WTC11 (cell line): ENCODE measurements at regions not wholly inside any gene's neighbourhood (a gene's known extent, or its start where the extent isn't known, plus 50 kb on each side); places are given as distances from the start of the nearest gene placed in this dataset.

ENCODE experiments used
- ATAC-seq: fragments of 200-7000 bp; cut with Tn5 transposase; 2 replicates; pipeline ENCODE4 v1.10.0; 2021; ENCODE audit warnings: mild to moderate bottlenecking, moderate library complexity
- CTCF ChIA-PET: fragments of 300-600 bp; sonication (Branson Sonifier 250); formaldehyde crosslinking; loops from one replicate; lab custom pipeline; 2021; ENCODE audit warnings: antibody characterized with exemption; lab: Charles Lee
- POLR2A ChIA-PET: fragments of 350-600 bp; sonication (Branson Sonifier 250); formaldehyde crosslinking; loops from one replicate; lab custom pipeline; 2021; ENCODE audit warnings: antibody characterized with exemption; lab: Charles Lee
- DNase-seq: peaks from one replicate; pipeline ENCODE4 v3.0.0; 2021; ENCODE audit warnings: low spot score
- H3K27ac Mint-ChIP-seq: 2 replicates; pipeline ENCODE4 v1.8.0; 2021; ENCODE audit warnings: mixed read lengths
- H3K27me3 Mint-ChIP-seq: 2 replicates; pipeline ENCODE4 v1.8.0; 2021; ENCODE audit warnings: low read depth, mild to moderate bottlenecking, moderate library complexity, mixed read lengths
- H3K36me3 Mint-ChIP-seq: 2 replicates; pipeline ENCODE4 v1.8.0; 2021; ENCODE audit warnings: mixed read lengths
- H3K4me1 Mint-ChIP-seq: 2 replicates; pipeline ENCODE4 v1.8.0; 2022; ENCODE audit warnings: mixed read lengths
- H3K4me3 Mint-ChIP-seq: 2 replicates; pipeline ENCODE4 v1.8.0; 2021; ENCODE audit warnings: mild to moderate bottlenecking, moderate library complexity, mixed read lengths
- H3K9me3 Mint-ChIP-seq: 2 replicates; pipeline ENCODE4 v1.8.0; 2021; ENCODE audit warnings: mixed read lengths
- AFF4 ChIP-seq: sonication (generic); formaldehyde crosslinking; IDR thresholded peaks from 2 replicates; pipeline ENCODE4 v1.8.1; 2023; ENCODE audit warnings: mild to moderate bottlenecking, missing genetic modification reagents, borderline replicate concordance
- ATF1 ChIP-seq: sonication (generic); formaldehyde crosslinking; IDR thresholded peaks from 2 replicates; pipeline ENCODE4 v1.8.1; 2023; ENCODE audit warnings: mild to moderate bottlenecking, moderate library complexity, missing genetic modification reagents
- ATF3 ChIP-seq: sonication (generic); formaldehyde crosslinking; conservative IDR thresholded peaks from 2 replicates; pipeline ENCODE4 v1.8.1; 2022; ENCODE audit warnings: mild to moderate bottlenecking, missing genetic modification reagents
- ELF4 ChIP-seq: sonication (generic); formaldehyde crosslinking; IDR thresholded peaks from 2 replicates; pipeline ENCODE4 v1.8.1; 2022; ENCODE audit warnings: low read depth, mild to moderate bottlenecking, moderate library complexity, missing genetic modification reagents
- EMX1 ChIP-seq: fragments of 250-450 bp; sonication (Bioruptor Pico); IDR thresholded peaks from 2 replicates; pipeline ENCODE4 v1.8.0; 2021; ENCODE audit warnings: mild to moderate bottlenecking
- FOXK1 ChIP-seq: sonication (generic); formaldehyde crosslinking; IDR thresholded peaks from 2 replicates; pipeline ENCODE4 v1.8.0; 2022; ENCODE audit warnings: mild to moderate bottlenecking, moderate library complexity, missing genetic modification reagents
- NFE2L1 ChIP-seq: sonication (generic); formaldehyde crosslinking; IDR thresholded peaks from 2 replicates; pipeline ENCODE4 v1.8.1; 2023; ENCODE audit warnings: missing genetic modification reagents
- NFYB ChIP-seq: sonication (generic); formaldehyde crosslinking; conservative IDR thresholded peaks from 2 replicates; pipeline ENCODE4 v1.8.0; 2022; ENCODE audit warnings: low read depth, missing genetic modification reagents
- SP1 ChIP-seq: sonication (generic); formaldehyde crosslinking; conservative IDR thresholded peaks from 2 replicates; pipeline ENCODE4 v1.8.1; 2022; ENCODE audit warnings: missing genetic modification reagents
- STAT6 ChIP-seq: sonication (generic); formaldehyde crosslinking; conservative IDR thresholded peaks from 2 replicates; pipeline ENCODE4 v1.8.1; 2023; ENCODE audit warnings: mild to moderate bottlenecking, low read depth, missing genetic modification reagents, moderate library complexity
- TEAD1 ChIP-seq: sonication (generic); formaldehyde crosslinking; IDR thresholded peaks from 2 replicates; pipeline ENCODE4 v1.8.0; 2022; ENCODE audit warnings: mild to moderate bottlenecking, missing genetic modification reagents
- ZNF232 ChIP-seq: sonication (generic); formaldehyde crosslinking; IDR thresholded peaks from 2 replicates; pipeline ENCODE4 v1.8.0; 2022; ENCODE audit warnings: mild to moderate bottlenecking, missing genetic modification reagents
- ZNF396 ChIP-seq: fragments of 250-450 bp; sonication (Bioruptor Pico); IDR thresholded peaks from 2 replicates; pipeline ENCODE4 v1.8.0; 2021; ENCODE audit warnings: mild to moderate bottlenecking, moderate library complexity, borderline replicate concordance
- ZNF416 ChIP-seq: fragments of 250-450 bp; sonication (Bioruptor Pico); IDR thresholded peaks from 2 replicates; pipeline ENCODE4 v1.9.0; 2021; ENCODE audit warnings: mild to moderate bottlenecking, inconsistent platforms
- ZNF512 ChIP-seq: sonication (generic); formaldehyde crosslinking; IDR thresholded peaks from 2 replicates; pipeline ENCODE4 v1.8.1; 2022; ENCODE audit warnings: missing genetic modification reagents, borderline replicate concordance
- TF ChIP-seq, protein P1 (sequence below): sonication (generic); formaldehyde crosslinking; IDR thresholded peaks from 2 replicates; pipeline ENCODE4 v1.8.1; 2023; ENCODE audit warnings: mild to moderate bottlenecking, missing genetic modification reagents, moderate library complexity
- TF ChIP-seq, protein P2 (sequence below): sonication (generic); formaldehyde crosslinking; IDR thresholded peaks from 2 replicates; pipeline ENCODE4 v1.8.0; 2022; ENCODE audit warnings: missing genetic modification reagents
- TF ChIP-seq, protein P3 (sequence below): sonication (generic); formaldehyde crosslinking; IDR thresholded peaks from 2 replicates; pipeline ENCODE4 v1.8.0; 2023; ENCODE audit warnings: missing genetic modification reagents
- TF ChIP-seq, protein P4 (sequence below): sonication (generic); formaldehyde crosslinking; IDR thresholded peaks from 2 replicates; pipeline ENCODE4 v1.8.0; 2022; ENCODE audit warnings: mild to moderate bottlenecking, missing genetic modification reagents

DNA sequence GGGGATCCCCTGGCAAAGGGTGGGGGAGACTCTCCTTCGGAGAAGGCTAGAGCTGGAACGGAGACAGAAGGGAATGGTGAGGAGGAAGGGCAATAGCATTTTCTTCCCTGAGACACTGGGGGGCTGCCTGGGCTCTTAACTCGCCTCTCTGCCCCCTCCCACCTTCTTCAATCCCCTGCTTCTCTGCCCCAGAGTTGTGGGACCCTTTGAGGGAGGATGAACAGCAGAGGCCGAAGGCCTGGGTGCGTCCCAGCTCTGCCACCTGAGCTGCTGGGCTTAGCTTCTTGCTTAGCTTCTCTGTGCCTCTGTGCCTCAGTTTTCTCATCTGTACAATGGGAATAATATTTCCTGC lies 72.4 kb downstream of the RTL6 start:
- peaks cover 25% of the 10 kb centered on the region for H3K4me1 Mint-ChIP-seq
- no peak for DNase-seq
- TF ChIP-seq ELF4 (CRISPR knock-in tag) (no peak), NFE2L1 (CRISPR knock-in tag) (no peak), NFYB (no peak), SP1 (CRISPR knock-in tag) (no peak), ZNF232 (CRISPR knock-in tag) (no peak), ZNF416 (CRISPR knock-in tag) (no peak), TEAD1 (CRISPR knock-in tag) (no peak), FOXK1 (CRISPR knock-in tag) (no peak), ATF3 (CRISPR knock-in tag) (no peak), STAT6 (CRISPR knock-in tag) (no peak), ZNF512 (CRISPR knock-in tag) (no peak), AFF4 (CRISPR knock-in tag) (no peak), ATF1 (CRISPR knock-in tag) (no peak), EMX1 (CRISPR knock-in tag) (no peak), ZNF396 (no peak)
- TF ChIP-seq, protein P1, sequence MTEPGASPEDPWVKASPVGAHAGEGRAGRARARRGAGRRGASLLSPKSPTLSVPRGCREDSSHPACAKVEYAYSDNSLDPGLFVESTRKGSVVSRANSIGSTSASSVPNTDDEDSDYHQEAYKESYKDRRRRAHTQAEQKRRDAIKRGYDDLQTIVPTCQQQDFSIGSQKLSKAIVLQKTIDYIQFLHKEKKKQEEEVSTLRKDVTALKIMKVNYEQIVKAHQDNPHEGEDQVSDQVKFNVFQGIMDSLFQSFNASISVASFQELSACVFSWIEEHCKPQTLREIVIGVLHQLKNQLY (CRISPR knock-in tag), result no peak
- TF ChIP-seq, protein P2, sequence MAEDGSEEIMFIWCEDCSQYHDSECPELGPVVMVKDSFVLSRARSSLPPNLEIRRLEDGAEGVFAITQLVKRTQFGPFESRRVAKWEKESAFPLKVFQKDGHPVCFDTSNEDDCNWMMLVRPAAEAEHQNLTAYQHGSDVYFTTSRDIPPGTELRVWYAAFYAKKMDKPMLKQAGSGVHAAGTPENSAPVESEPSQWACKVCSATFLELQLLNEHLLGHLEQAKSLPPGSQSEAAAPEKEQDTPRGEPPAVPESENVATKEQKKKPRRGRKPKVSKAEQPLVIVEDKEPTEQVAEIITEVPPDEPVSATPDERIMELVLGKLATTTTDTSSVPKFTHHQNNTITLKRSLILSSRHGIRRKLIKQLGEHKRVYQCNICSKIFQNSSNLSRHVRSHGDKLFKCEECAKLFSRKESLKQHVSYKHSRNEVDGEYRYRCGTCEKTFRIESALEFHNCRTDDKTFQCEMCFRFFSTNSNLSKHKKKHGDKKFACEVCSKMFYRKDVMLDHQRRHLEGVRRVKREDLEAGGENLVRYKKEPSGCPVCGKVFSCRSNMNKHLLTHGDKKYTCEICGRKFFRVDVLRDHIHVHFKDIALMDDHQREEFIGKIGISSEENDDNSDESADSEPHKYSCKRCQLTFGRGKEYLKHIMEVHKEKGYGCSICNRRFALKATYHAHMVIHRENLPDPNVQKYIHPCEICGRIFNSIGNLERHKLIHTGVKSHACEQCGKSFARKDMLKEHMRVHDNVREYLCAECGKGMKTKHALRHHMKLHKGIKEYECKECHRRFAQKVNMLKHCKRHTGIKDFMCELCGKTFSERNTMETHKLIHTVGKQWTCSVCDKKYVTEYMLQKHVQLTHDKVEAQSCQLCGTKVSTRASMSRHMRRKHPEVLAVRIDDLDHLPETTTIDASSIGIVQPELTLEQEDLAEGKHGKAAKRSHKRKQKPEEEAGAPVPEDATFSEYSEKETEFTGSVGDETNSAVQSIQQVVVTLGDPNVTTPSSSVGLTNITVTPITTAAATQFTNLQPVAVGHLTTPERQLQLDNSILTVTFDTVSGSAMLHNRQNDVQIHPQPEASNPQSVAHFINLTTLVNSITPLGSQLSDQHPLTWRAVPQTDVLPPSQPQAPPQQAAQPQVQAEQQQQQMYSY (CRISPR knock-in tag), result no peak
- TF ChIP-seq, protein P3, sequence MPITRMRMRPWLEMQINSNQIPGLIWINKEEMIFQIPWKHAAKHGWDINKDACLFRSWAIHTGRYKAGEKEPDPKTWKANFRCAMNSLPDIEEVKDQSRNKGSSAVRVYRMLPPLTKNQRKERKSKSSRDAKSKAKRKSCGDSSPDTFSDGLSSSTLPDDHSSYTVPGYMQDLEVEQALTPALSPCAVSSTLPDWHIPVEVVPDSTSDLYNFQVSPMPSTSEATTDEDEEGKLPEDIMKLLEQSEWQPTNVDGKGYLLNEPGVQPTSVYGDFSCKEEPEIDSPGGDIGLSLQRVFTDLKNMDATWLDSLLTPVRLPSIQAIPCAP (CRISPR knock-in tag), result no peak
- TF ChIP-seq, protein P4, sequence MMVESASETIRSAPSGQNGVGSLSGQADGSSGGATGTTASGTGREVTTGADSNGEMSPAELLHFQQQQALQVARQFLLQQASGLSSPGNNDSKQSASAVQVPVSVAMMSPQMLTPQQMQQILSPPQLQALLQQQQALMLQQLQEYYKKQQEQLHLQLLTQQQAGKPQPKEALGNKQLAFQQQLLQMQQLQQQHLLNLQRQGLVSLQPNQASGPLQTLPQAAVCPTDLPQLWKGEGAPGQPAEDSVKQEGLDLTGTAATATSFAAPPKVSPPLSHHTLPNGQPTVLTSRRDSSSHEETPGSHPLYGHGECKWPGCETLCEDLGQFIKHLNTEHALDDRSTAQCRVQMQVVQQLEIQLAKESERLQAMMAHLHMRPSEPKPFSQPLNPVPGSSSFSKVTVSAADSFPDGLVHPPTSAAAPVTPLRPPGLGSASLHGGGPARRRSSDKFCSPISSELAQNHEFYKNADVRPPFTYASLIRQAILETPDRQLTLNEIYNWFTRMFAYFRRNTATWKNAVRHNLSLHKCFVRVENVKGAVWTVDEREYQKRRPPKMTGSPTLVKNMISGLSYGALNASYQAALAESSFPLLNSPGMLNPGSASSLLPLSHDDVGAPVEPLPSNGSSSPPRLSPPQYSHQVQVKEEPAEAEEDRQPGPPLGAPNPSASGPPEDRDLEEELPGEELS (CRISPR knock-in tag), result no peak
- TF ChIP-seq, all 79 proteins: peak for 0
- no peak overlapping the region for H3K4me3 Mint-ChIP-seq
- H3K27ac Mint-ChIP-seq, result no peak overlapping the region
- peaks cover 1% of the 10 kb centered on the region; the same call in 1 of the 2 replicates for H3K36me3 Mint-ChIP-seq
- CTCF ChIA-PET, result interaction anchor here (2.1 kb wide), 1 partner anchor 432 kb away, joined by 7 read pairs; no protein-coding TSS in a partner anchor
- H3K9me3 Mint-ChIP-seq, result peaks cover 4% of the 10 kb centered on the region
- POLR2A ChIA-PET, result no interaction called here
- no peak for ATAC-seq
- H3K27me3 Mint-ChIP-seq, result no peaks in the 10 kb centered on the region
